KMS-11 (cell line): ENCODE measurements at regions not wholly inside any gene's neighbourhood (a gene's known extent, or its start where the extent isn't known, plus 50 kb on each side); places are given as distances from the start of the nearest gene placed in this dataset.

Source experiments
- H2AFZ ChIP-seq: fragments of 200-600 bp; sonication (generic); 2 replicates; pipeline ENCODE4 v1.6.1; 2016; ENCODE audit warnings: antibody characterized with exemption, mixed run types, low read depth
- H3K27ac ChIP-seq: fragments of 200-600 bp; sonication (generic); 2 replicates; pipeline ENCODE4 v1.6.1; 2016; ENCODE audit warnings: mild to moderate bottlenecking, mixed run types
- H3K27me3 ChIP-seq: fragments of 200-600 bp; sonication (generic); 2 replicates; pipeline ENCODE4 v1.6.1; 2017; ENCODE audit warnings: mild to moderate bottlenecking, low read depth, mixed run types, moderate library complexity; ENCODE audit not compliant: insufficient read depth
- H3K36me3 ChIP-seq: fragments of 200-600 bp; sonication (generic); 2 replicates; pipeline ENCODE4 v1.6.1; 2017; ENCODE audit warnings: mild to moderate bottlenecking, mixed run types; ENCODE audit not compliant: insufficient read depth
- H3K4me1 ChIP-seq: fragments of 200-600 bp; sonication (generic); 2 replicates; pipeline ENCODE4 v1.6.1; 2016; ENCODE audit warnings: mild to moderate bottlenecking, low read depth, mixed run types; ENCODE audit not compliant: poor library complexity, severe bottlenecking
- H3K4me2 ChIP-seq: fragments of 200-600 bp; sonication (generic); 2 replicates; pipeline ENCODE4 v1.7.0; 2016; ENCODE audit warnings: mild to moderate bottlenecking, mixed run types
- H3K4me3 ChIP-seq: fragments of 200-600 bp; sonication (generic); IDR thresholded peaks from 2 replicates; pipeline ENCODE4 v1.6.1; 2017; ENCODE audit warnings: low read depth, low read length, mixed read lengths; ENCODE audit not compliant: insufficient read depth
- H3K79me2 ChIP-seq: fragments of 200-600 bp; sonication (generic); 2 replicates; pipeline ENCODE4 v1.6.1; 2016; ENCODE audit warnings: low read depth, mixed run types; ENCODE audit not compliant: insufficient read depth
- H3K9ac ChIP-seq: fragments of 200-600 bp; sonication (generic); 2 replicates; pipeline ENCODE4 v1.6.1; 2016; ENCODE audit warnings: mild to moderate bottlenecking, mixed run types
- H4K20me1 ChIP-seq: fragments of 200-600 bp; sonication (generic); 2 replicates; pipeline ENCODE4 v1.6.1; 2016; ENCODE audit warnings: mild to moderate bottlenecking, mixed run types; ENCODE audit not compliant: insufficient read depth
- CTCF ChIP-seq: fragments of 200-600 bp; sonication (generic); conservative IDR thresholded peaks from 2 replicates; pipeline ENCODE4 v1.6.1; 2017; ENCODE audit warnings: low read depth, mild to moderate bottlenecking, antibody characterized with exemption, low read length, moderate library complexity, mixed read lengths

GRCh38 chr14:97536421-97536820 lies 739.2 kb downstream of the VRK1 start:
- Histone ChIP-seq H2AFZ (no peak overlapping the region), H3K9ac (no peak overlapping the region), H3K4me3 (no peak overlapping the region), H4K20me1 (no peaks in the 10 kb centered on the region), H3K36me3 (no peaks in the 10 kb centered on the region), H3K4me1 (no peaks in the 10 kb centered on the region), H3K4me2 (no peak overlapping the region), H3K27me3 (no peaks in the 10 kb centered on the region), H3K27ac (no peak overlapping the region), H3K79me2 (no peaks in the 10 kb centered on the region)
- TF ChIP-seq CTCF: no peak

GRCh38 chr14:97538749-97539410 lies 741.7 kb downstream of the VRK1 start:
- H4K20me1 ChIP-seq: no peaks in the 10 kb centered on the region
- H3K4me2 ChIP-seq: no peak overlapping the region
- H2AFZ ChIP-seq: no peak overlapping the region
- no peak overlapping the region for H3K4me3 ChIP-seq
- H3K9ac ChIP-seq: no peak overlapping the region
- H3K36me3 ChIP-seq: no peaks in the 10 kb centered on the region
- no peaks in the 10 kb centered on the region for H3K4me1 ChIP-seq
- H3K27me3 ChIP-seq: no peaks in the 10 kb centered on the region
- TF ChIP-seq CTCF: no peak
- H3K79me2 ChIP-seq: no peaks in the 10 kb centered on the region
- no peak overlapping the region for H3K27ac ChIP-seq

DNA sequence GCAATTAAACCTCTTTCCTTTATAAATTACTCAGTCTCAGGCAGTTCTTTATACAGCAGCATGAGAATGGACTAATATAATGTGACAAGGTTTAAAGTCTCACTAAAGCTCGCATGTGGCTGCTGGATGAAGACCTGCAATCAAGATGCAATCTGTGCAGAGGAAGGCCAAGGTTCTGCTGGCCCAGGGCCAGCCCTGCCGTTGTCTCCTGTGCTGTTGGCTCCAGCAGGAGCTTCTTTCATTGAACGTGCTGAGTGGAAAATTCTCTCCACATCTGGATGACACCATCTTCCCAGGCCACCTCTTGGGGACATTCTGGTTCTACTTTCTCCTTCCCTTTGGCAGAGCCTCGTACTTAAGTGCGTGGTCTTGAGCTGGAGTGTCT lies 742.2 kb downstream of the VRK1 start:
- Histone ChIP-seq H3K36me3 (no peaks in the 10 kb centered on the region), H3K27me3 (no peaks in the 10 kb centered on the region), H3K79me2 (no peaks in the 10 kb centered on the region), H3K9ac (no peak overlapping the region), H3K4me2 (no peak overlapping the region), H4K20me1 (no peaks in the 10 kb centered on the region), H3K4me3 (no peak overlapping the region), H2AFZ (no peak overlapping the region), H3K27ac (no peak overlapping the region), H3K4me1 (no peaks in the 10 kb centered on the region)
- no peak for TF ChIP-seq CTCF

GRCh38 chr14:97539884-97540283 lies 742.7 kb downstream of the VRK1 start:
- Histone ChIP-seq H3K27me3 (no peaks in the 10 kb centered on the region), H3K79me2 (no peaks in the 10 kb centered on the region), H3K4me2 (no peak overlapping the region), H3K4me1 (no peaks in the 10 kb centered on the region), H2AFZ (no peak overlapping the region), H4K20me1 (no peaks in the 10 kb centered on the region), H3K36me3 (no peaks in the 10 kb centered on the region), H3K4me3 (no peak overlapping the region), H3K9ac (no peak overlapping the region), H3K27ac (no peak overlapping the region)
- TF ChIP-seq CTCF: no peak
